ENCODE measurements at regions not wholly inside any gene's neighbourhood (a gene's known extent, or its start where the extent isn't known, plus 50 kb on each side); places are given as distances from the start of the nearest gene placed in this dataset.

DNA sequence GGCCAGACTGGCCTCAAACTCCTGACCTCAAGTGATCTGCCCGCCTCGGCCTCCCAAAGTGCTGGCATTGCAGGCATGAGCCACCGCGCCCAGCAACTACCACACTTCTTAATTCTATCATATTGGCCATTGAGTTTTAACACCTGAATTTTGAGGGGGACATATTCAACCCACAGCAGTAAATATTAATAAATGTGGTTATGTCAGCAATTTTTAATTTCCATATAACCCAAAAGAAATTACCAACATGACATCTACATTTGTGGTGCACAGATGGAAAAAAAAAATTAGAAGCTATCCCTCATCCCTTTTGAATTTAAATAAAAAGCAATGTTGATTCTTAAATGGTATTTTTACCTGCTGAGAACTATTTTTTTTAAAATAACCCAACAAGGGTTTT is 88.7 kb downstream of the SLITRK6 start:
- TF ChIP-seq, protein P1, sequence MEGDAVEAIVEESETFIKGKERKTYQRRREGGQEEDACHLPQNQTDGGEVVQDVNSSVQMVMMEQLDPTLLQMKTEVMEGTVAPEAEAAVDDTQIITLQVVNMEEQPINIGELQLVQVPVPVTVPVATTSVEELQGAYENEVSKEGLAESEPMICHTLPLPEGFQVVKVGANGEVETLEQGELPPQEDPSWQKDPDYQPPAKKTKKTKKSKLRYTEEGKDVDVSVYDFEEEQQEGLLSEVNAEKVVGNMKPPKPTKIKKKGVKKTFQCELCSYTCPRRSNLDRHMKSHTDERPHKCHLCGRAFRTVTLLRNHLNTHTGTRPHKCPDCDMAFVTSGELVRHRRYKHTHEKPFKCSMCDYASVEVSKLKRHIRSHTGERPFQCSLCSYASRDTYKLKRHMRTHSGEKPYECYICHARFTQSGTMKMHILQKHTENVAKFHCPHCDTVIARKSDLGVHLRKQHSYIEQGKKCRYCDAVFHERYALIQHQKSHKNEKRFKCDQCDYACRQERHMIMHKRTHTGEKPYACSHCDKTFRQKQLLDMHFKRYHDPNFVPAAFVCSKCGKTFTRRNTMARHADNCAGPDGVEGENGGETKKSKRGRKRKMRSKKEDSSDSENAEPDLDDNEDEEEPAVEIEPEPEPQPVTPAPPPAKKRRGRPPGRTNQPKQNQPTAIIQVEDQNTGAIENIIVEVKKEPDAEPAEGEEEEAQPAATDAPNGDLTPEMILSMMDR (conservative IDR thresholded peaks at IDR 0.05; ENCODE audit: low read depth in 2 of 2) = no peak
- TF ChIP-seq POLR2AphosphoS5 (IDR thresholded peaks at IDR 0.05; ENCODE audit: low read depth) (no peak), CREB1 (CRISPR knock-in tag; IDR thresholded peaks at IDR 0.05; ENCODE audit: low read depth) (no peak), EZH2phosphoT487 (IDR thresholded peaks at IDR 0.05; ENCODE audit: unreplicated experiment) (no peak), EZH2 (IDR thresholded peaks at IDR 0.05; ENCODE audit: low read depth, unreplicated experiment) (no peak)
- TF ChIP-seq, protein P2, sequence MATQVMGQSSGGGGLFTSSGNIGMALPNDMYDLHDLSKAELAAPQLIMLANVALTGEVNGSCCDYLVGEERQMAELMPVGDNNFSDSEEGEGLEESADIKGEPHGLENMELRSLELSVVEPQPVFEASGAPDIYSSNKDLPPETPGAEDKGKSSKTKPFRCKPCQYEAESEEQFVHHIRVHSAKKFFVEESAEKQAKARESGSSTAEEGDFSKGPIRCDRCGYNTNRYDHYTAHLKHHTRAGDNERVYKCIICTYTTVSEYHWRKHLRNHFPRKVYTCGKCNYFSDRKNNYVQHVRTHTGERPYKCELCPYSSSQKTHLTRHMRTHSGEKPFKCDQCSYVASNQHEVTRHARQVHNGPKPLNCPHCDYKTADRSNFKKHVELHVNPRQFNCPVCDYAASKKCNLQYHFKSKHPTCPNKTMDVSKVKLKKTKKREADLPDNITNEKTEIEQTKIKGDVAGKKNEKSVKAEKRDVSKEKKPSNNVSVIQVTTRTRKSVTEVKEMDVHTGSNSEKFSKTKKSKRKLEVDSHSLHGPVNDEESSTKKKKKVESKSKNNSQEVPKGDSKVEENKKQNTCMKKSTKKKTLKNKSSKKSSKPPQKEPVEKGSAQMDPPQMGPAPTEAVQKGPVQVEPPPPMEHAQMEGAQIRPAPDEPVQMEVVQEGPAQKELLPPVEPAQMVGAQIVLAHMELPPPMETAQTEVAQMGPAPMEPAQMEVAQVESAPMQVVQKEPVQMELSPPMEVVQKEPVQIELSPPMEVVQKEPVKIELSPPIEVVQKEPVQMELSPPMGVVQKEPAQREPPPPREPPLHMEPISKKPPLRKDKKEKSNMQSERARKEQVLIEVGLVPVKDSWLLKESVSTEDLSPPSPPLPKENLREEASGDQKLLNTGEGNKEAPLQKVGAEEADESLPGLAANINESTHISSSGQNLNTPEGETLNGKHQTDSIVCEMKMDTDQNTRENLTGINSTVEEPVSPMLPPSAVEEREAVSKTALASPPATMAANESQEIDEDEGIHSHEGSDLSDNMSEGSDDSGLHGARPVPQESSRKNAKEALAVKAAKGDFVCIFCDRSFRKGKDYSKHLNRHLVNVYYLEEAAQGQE (IDR thresholded peaks at IDR 0.05; ENCODE audit: unreplicated experiment) = no peak
